ENCODE measurements at regions not wholly inside any gene's neighbourhood (a gene's known extent, or its start where the extent isn't known, plus 50 kb on each side); places are given as distances from the start of the nearest gene placed in this dataset.
"Not testable (repeated sequence)": the region's sequence is repeated elsewhere in the genome, so short reads cannot be mapped to it uniquely, and the experiment has no call there.

GRCh38 chr2:172261292-172261691 is 158.6 kb upstream of the DLX2 start:
- Histone ChIP-seq H3K9me3 (no peaks in the 10 kb centered on the region), H3K4me3 (no peak overlapping the region), H3K4me2 (no peak overlapping the region), H3K4me1 (no peaks in the 10 kb centered on the region), H3K27ac (no peak overlapping the region)
- TF ChIP-seq TP53 (CRISPR knock-in tag; IDR thresholded peaks at IDR 0.05) (no peak), GATA3 (IDR thresholded peaks at IDR 0.05; ENCODE audit: borderline replicate concordance) (no peak), CTCF (IDR thresholded peaks at IDR 0.05) (no peak), SMC3 (IDR thresholded peaks at IDR 0.05) (no peak), ESRRA (IDR thresholded peaks at IDR 0.05; ENCODE audit: borderline replicate concordance, low read length) (no peak), BHLHE40 (IDR thresholded peaks at IDR 0.05; ENCODE audit: low read depth, low read length) (no peak), MAZ (IDR thresholded peaks at IDR 0.05; ENCODE audit: borderline replicate concordance, low read depth, low read length) (no peak), FOXS1 (CRISPR knock-in tag; IDR thresholded peaks at IDR 0.05) (no peak), JUN (IDR thresholded peaks at IDR 0.05) (no peak), HMGXB4 (CRISPR knock-in tag; IDR thresholded peaks at IDR 0.05; ENCODE audit: borderline replicate concordance) (no peak)
- CTCF ChIA-PET, result interaction anchor here (2.0 kb wide), 1 partner anchor 89 kb away, joined by 5 read pairs; no protein-coding TSS in a partner anchor
- FAIRE-seq (no peak), DNase-seq (ENCODE audit: low read depth in 1 of 2, low spot score in 1 of 2) (no peak), ATAC-seq (no peak)
- POLR2A ChIA-PET, result no interaction called here
- WGBS (ENCODE audit: missing lambda C conversion rate), result 44% methylated on average over 1 of the region's 1 CpG

- DNase-seq (ENCODE audit: low read depth in 1 of 2, low spot score in 1 of 2) (no peak), ATAC-seq (no peak), FAIRE-seq (no peak)
- Histone ChIP-seq H3K27ac (no peak overlapping the region), H3K4me2 (no peak overlapping the region), H3K4me1 (no peaks in the 10 kb centered on the region), H3K9me3 (no peaks in the 10 kb centered on the region), H3K4me3 (no peak overlapping the region)
- WGBS (ENCODE audit: missing lambda C conversion rate), result 69% methylated on average over 2 of the region's 2 CpGs
- CTCF ChIA-PET, result interaction anchor here (0.6 to 2.0 kb wide), 2 partner anchors 90 to 199 kb away, joined by 5 read pairs; no protein-coding TSS in a partner anchor
- TF ChIP-seq RCOR1 (IDR thresholded peaks at IDR 0.05; ENCODE audit: low read depth, low read length) (no peak), NPAS2 (CRISPR knock-in tag; IDR thresholded peaks at IDR 0.05; ENCODE audit: borderline replicate concordance) (no peak), PHF8 (IDR thresholded peaks at IDR 0.05; ENCODE audit: borderline replicate concordance, low read depth) (no peak), HES2 (IDR thresholded peaks at IDR 0.05) (no peak), RFX5 (IDR thresholded peaks at IDR 0.05) (no peak), EHF (CRISPR knock-in tag; IDR thresholded peaks at IDR 0.05) (no peak), ZC3H11A (IDR thresholded peaks at IDR 0.05) (no peak), TP53 (CRISPR knock-in tag; IDR thresholded peaks at IDR 0.05) (no peak), HMGXB4 (CRISPR knock-in tag; IDR thresholded peaks at IDR 0.05; ENCODE audit: borderline replicate concordance) (no peak), FOSL2 (IDR thresholded peaks at IDR 0.05) (no peak), FOSL2 (CRISPR knock-in tag; IDR thresholded peaks at IDR 0.05) (no peak), CBX2 (IDR thresholded peaks at IDR 0.05; ENCODE audit: borderline replicate concordance, low read depth) (no peak), POLR2A (IDR thresholded peaks at IDR 0.05; ENCODE audit: low read length) (no peak)
- POLR2A ChIA-PET, result interaction anchor here (0.6 kb wide), 1 partner anchor 89 kb away, joined by 3 read pairs; no protein-coding TSS in a partner anchor
These were observed 159.8 kb upstream of the DLX2 start for GRCh38 chr2:172262486-172262885.

- H3K4me2 ChIP-seq; H3K9me3 ChIP-seq; FAIRE-seq; H3K4me1 ChIP-seq; H3K4me3 ChIP-seq; H3K27ac ChIP-seq; CTCF ChIA-PET; DNase-seq (ENCODE audit: low read depth in 1 of 2, low spot score in 1 of 2); ATAC-seq; POLR2A ChIA-PET: not testable (repeated sequence)
- WGBS (ENCODE audit: missing lambda C conversion rate), result 9% methylated on average over 2 of the region's 2 CpGs
These were observed 162.1 kb upstream of the DLX2 start for GRCh38 chr2:172264820-172265219.

Data from A549 (cell line).